Osteoblast (primary cell): ENCODE measurements at regions not wholly inside any gene's neighbourhood (a gene's known extent, or its start where the extent isn't known, plus 50 kb on each side); places are given as distances from the start of the nearest gene placed in this dataset.

ENCODE experiments used
- DNase-seq: peaks from one replicate; pipeline ENCODE4 v3.0.0; 2011; ENCODE audit warnings: low spot score, mixed read lengths; ENCODE audit not compliant: insufficient read length; ENCODE audit errors: missing footprints
- H2AFZ ChIP-seq: 2 replicates; pipeline ENCODE4 v1.6.0; 2011; ENCODE audit warnings: mild to moderate bottlenecking, low read length
- H3K27ac ChIP-seq: 2 replicates; pipeline ENCODE4 v1.5.1; 2011; ENCODE audit warnings: mild to moderate bottlenecking, low read depth, low read length, moderate library complexity
- H3K27me3 ChIP-seq: 2 replicates; pipeline ENCODE4 v1.6.0; 2012; ENCODE audit warnings: mild to moderate bottlenecking, control low read depth, inconsistent platforms, low read length, moderate library complexity; ENCODE audit not compliant: insufficient read depth
- H3K36me3 ChIP-seq: 2 replicates; pipeline ENCODE4 v1.5.1; 2011; ENCODE audit warnings: mild to moderate bottlenecking, low read length, control low read depth, moderate library complexity; ENCODE audit not compliant: insufficient read depth
- H3K4me1 ChIP-seq: 2 replicates; pipeline ENCODE4 v1.5.1; 2011; ENCODE audit warnings: mild to moderate bottlenecking, low read length, control low read depth, moderate library complexity; ENCODE audit not compliant: insufficient read depth
- H3K4me2 ChIP-seq: 2 replicates; pipeline ENCODE4 v1.6.0; 2011; ENCODE audit warnings: mild to moderate bottlenecking, low read length; ENCODE audit not compliant: insufficient read depth
- H3K4me3 ChIP-seq: fragments of 200-600 bp; sonication (generic); 3 replicates; pipeline ENCODE4 v1.5.1; 2012; ENCODE audit warnings: mild to moderate bottlenecking, low read length, inconsistent platforms; ENCODE audit not compliant: insufficient read depth
- H3K79me2 ChIP-seq: 2 replicates; pipeline ENCODE4 v1.6.0; 2012; ENCODE audit warnings: mild to moderate bottlenecking, low read length, control low read depth, inconsistent platforms; ENCODE audit not compliant: insufficient read depth
- H3K9me3 ChIP-seq: 2 replicates; pipeline ENCODE4 v1.5.1; 2011; ENCODE audit warnings: low read depth, low read length, control low read depth
- H4K20me1 ChIP-seq: 2 replicates; pipeline ENCODE4 v1.6.0; 2012; ENCODE audit warnings: mild to moderate bottlenecking, low read length, control low read depth; ENCODE audit not compliant: insufficient read depth
- CTCF ChIP-seq: IDR thresholded peaks from 2 replicates; pipeline ENCODE4 v1.5.1; 2011; ENCODE audit warnings: mild to moderate bottlenecking, low read depth, low read length, moderate library complexity; ENCODE audit errors: extremely low read depth

GRCh38 chr7:86504229-86504628, 139.5 kb upstream of the GRM3 start:
- Histone ChIP-seq H3K4me2 (no peak overlapping the region), H3K27ac (no peak overlapping the region), H3K9me3 (peaks cover 4% of the 10 kb centered on the region), H4K20me1 (no peaks in the 10 kb centered on the region), H2AFZ (no peak overlapping the region), H3K27me3 (no peaks in the 10 kb centered on the region), H3K79me2 (no peaks in the 10 kb centered on the region), H3K36me3 (no peaks in the 10 kb centered on the region), H3K4me1 (no peaks in the 10 kb centered on the region), H3K4me3 (no peak overlapping the region)
- TF ChIP-seq CTCF, result no peak
- no peak for DNase-seq

GRCh38 chr7:86499986-86500385, 143.7 kb upstream of the GRM3 start:
- Histone ChIP-seq H3K27ac (no peak overlapping the region), H3K4me3 (no peak overlapping the region), H3K4me2 (no peak overlapping the region), H3K36me3 (no peaks in the 10 kb centered on the region), H3K27me3 (no peaks in the 10 kb centered on the region), H3K4me1 (no peaks in the 10 kb centered on the region), H4K20me1 (no peaks in the 10 kb centered on the region), H2AFZ (no peak overlapping the region), H3K79me2 (no peaks in the 10 kb centered on the region), H3K9me3 (peaks cover 5% of the 10 kb centered on the region)
- no peak for DNase-seq
- no peak for TF ChIP-seq CTCF

GRCh38 chr7:86485827-86486226, 157.9 kb upstream of the GRM3 start:
- TF ChIP-seq CTCF, result no peak
- Histone ChIP-seq H3K27ac (no peak overlapping the region), H3K36me3 (no peaks in the 10 kb centered on the region), H3K4me2 (no peak overlapping the region), H4K20me1 (no peaks in the 10 kb centered on the region), H3K27me3 (no peaks in the 10 kb centered on the region), H3K79me2 (no peaks in the 10 kb centered on the region), H3K9me3 (peaks cover 2% of the 10 kb centered on the region), H2AFZ (no peak overlapping the region), H3K4me3 (no peak overlapping the region), H3K4me1 (no peaks in the 10 kb centered on the region)
- DNase-seq, result no peak

GRCh38 chr7:86479144-86479543, 164.6 kb upstream of the GRM3 start:
- no peaks in the 10 kb centered on the region for H3K27me3 ChIP-seq
- no peaks in the 10 kb centered on the region for H3K9me3 ChIP-seq
- no peak overlapping the region for H3K27ac ChIP-seq
- H3K4me2 ChIP-seq, result no peak overlapping the region
- H3K36me3 ChIP-seq, result no peaks in the 10 kb centered on the region
- no peak for TF ChIP-seq CTCF
- H2AFZ ChIP-seq, result no peak overlapping the region
- no peaks in the 10 kb centered on the region for H3K79me2 ChIP-seq
- no peaks in the 10 kb centered on the region for H3K4me1 ChIP-seq
- H4K20me1 ChIP-seq, result no peaks in the 10 kb centered on the region
- no peak overlapping the region for H3K4me3 ChIP-seq
- no peak for DNase-seq
